GM19328 (cell line): ENCODE measurements at regions not wholly inside any gene's neighbourhood (a gene's known extent, or its start where the extent isn't known, plus 50 kb on each side); places are given as distances from the start of the nearest gene placed in this dataset.
"Not testable (repeated sequence)": the region's sequence is repeated elsewhere in the genome, so short reads cannot be mapped to it uniquely, and the experiment has no call there.

ENCODE experiments used
- ATAC-seq: cut with Tn5 transposase; IDR thresholded peaks from one replicate; pipeline ENCODE4 v1.9.1; 2021; ENCODE audit warnings: mild to moderate bottlenecking, moderate library complexity; ENCODE audit not compliant: unreplicated experiment

DNA sequence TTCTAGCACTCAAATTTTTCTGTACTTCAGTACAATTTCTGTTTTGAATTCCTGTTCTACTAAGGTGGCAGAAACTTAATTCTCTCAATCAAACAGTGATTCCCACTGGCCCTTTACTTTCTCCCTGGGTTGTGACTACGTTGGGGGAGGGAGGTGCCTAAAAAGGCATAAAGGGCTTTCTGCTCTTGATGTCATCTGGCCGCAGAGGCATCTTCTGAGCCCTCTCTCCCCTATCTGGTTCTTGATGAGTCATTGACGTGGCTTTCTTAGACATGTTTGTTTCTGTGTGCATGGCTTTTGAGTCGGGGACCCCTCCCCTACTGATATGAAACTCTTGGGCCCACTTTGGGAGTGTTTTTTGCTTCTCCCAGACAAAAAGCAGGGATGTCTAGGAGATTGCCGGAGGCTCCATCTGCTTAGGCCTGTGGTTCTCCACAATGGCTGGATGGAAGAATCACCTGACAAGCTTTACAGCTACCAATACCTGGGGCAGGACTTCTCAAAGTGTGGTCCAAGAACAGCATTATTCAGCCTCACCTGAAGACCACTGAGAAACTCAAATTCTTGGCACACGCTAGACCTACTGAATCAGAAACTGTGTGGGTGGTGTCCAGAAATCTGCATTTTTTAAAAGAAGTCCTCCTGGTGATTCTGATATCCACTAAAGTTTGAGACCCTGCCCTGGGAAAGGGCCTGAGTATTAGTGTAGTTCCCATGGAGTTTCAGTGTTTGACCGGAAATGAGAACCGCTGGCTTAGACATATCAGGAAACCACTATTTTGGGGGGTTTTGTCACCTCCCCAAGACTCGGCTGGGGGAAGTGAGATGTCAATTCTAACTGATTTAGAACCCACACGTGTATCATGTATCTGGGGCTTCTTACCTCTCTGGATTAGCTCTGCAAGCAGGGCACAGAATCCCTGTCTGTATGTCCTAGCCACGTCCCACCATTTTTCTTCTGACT lies 395.7 kb upstream of the PDE3A start:
- no peak for ATAC-seq

DNA sequence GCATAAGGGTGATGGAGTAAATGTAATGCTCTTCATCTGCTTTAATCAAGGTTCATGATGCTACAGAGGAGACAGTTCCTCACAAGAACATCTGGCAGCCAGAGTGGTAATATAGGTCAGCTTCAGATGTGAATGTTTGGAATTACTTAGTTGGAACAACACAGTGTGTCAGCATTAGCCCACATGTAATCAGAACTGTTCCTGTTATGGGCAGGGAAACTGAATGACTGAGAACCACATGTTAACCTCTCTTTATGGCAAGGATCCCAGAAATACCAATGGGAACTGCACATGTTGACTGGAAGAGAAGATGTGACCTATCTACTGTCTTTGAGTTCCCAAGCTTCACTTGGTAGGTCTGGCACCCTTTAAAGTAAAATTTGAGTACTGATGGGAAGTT lies 390.1 kb upstream of the PDE3A start:
- ATAC-seq = no peak

DNA sequence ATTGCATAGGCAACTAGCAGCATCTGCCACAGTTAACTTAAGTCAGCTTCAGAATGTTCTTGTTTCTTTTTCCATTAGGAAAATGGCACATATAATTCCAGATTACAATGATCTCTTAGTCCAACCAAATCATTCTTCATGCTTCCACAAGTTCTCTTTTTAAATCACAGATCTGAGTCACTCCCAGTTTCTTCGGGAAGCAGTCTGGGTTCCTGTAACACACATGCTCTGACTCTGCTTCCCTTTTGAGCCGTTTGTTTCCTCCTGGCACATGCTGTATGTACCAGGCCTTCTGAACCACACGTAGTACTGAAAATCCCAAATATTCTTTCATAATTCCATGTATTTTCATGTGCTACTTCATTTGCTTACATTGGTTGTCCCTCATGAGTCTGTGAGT lies 388.8 kb upstream of the PDE3A start:
- ATAC-seq = no peak

DNA sequence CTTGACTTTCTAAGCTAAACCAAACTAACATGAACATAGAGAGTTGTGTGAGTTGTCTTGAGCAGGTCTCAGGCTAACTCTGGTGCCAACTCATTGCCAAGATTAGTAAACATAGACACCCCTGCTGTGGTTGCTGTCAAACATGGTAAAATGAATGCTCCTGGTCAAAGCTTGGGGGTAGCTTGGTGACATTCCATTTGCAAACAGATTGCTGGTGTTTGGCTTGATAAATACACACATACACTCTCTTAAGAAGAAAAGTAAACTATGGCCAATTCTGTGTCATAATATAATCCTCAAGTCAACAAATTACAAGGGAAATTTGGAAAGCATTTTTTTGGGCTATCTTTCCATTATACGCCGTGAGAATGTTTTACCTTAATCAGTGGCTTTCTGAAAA lies 386.4 kb upstream of the PDE3A start:
- no peak for ATAC-seq

DNA sequence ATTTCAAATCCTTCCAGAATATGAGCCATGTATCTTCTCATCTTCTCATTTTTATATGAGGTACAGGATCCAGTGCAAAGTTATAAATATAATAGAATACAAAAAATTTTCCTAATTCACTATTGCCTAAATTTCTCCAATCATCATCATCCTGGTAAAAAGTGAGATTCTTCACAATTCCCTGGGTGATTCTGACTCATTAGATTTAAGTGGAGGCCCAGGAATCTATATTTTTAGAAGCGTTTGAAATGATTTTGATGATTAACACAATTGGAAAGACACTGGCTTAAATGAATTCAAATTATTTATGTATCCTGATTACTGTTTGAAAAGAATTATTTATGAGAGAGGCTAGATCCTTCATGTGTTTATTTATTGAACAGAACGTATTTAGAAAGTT lies 380.3 kb upstream of the PDE3A start:
- no peak for ATAC-seq

DNA sequence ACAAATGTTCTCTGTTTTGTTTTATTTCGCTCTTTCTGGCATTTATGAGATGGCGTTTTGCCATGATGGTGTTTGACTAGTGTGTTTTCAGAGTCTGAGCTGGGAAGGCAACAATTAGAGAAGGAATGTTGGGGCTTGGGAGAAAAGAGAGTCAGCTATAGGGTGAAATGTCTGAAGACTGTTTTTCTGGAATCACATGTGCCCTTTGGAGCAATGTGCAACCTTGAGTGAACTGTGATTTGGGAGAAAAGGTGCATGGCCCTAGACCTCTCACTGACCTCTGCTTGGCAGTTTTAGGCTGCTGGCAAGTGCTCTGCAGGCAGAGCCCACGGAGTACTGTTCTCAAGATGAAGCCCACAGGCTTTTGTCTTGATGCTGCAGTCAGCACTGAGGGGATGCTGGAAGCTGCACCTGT lies 379.9 kb upstream of the PDE3A start:
- no peak for ATAC-seq

DNA sequence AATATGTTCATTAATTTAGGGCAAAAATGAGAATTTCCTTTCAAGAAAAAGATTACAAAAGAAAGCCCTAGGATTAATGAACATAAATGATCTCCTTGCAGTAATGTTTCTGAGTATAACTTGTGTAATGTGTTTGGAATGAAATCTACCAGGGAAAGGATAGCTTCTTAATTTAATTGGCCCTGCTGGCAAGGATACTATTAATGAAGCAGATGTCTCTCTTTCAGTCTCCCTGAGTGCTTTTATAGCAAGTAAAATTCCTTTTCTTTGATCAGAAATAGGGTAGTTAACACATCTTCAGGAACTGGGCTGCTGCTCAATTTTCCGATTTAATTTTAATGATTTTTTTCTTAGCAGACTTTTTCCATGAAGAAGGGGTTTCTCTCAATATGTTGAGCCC lies 379.4 kb upstream of the PDE3A start:
- no peak for ATAC-seq

DNA sequence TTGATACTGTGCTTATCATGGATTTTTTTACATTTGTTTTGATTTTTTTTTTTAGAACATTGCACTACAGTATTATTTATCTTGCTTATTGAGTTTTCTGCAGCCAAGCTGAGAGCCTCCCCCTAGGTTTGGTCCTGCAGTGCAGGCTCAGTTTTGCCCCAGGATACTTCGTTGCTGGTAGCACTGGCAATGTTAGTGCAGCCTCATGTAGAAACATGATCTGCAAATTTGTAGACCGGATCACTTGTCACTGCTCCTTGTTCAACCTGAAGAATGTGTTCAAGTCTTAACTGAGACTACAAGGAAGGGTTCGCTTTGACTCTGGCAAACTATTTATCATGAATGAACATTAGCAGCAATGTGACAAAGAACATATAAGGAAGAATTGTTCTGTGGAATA lies 377.2 kb upstream of the PDE3A start:
- no peak for ATAC-seq

DNA sequence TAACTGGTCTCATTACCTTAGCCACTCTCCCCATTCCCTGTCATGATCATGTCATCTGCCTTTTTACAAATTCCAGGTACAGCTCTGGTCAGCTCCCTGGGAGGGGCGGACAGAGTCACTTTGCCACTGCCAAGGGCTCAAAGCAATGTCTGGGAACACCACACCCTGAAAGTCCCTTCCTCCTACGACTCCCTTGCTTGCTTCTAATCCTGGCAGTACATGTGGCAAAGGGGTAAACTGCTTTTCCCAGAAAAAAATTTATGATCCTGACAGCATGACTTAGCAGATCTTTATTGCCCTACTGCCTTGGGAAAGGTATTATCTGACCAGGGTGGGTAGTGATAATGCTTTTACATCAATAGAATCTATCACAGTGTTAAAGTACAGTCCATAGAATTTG lies 376.0 kb upstream of the PDE3A start:
- ATAC-seq = no peak

DNA sequence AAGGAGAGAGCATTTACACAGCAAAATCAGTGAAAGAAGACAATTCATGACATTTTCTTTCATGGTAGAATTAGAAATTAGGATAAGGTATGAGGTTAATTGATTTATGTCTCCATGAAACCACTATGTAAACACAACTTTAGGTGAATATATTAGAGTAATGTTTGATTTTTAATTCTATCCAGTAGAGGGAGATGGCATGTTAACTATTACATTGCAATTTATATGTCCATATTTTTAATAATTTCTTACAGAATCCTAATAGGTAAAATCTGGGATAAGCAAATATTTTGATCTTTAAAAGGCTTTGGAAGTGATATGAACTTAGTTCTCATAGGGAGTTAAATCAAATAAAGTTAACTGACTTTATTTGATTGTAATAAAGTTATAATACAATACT lies 373.4 kb upstream of the PDE3A start:
- no peak for ATAC-seq

DNA sequence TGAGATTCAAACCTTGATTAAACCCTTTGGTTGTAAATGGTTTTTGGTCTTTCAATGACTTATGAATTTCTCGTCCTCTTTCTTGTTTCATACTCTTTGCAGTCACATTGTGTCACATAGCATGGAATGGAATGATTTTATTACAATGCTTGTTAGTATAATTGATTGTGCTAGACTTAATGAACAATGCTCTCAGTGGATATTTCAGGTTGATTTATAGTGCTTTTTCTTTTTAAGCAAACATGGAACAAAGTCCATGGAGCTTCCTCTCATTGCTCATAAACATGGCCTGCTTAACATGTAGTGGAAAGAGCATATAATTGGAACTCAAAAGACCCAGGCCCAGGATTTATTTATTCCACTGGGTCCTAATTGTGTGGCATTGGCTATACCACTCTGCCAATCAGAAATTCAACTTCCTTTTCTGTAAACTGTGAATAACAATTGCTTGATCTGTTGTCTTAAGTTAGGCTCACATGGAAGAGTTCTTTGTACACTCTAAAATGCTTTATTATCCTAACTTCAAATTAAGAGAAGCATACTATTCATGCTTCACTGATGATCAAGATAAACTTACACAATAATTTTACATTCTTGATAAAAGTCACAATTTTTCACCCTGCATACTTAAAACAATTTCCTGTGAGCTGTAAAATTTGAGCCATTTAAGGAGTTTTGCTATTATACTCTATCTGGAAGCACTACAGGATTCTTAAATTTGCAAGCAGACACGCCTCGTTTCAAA lies 370.5 kb upstream of the PDE3A start:
- ATAC-seq = no peak

DNA sequence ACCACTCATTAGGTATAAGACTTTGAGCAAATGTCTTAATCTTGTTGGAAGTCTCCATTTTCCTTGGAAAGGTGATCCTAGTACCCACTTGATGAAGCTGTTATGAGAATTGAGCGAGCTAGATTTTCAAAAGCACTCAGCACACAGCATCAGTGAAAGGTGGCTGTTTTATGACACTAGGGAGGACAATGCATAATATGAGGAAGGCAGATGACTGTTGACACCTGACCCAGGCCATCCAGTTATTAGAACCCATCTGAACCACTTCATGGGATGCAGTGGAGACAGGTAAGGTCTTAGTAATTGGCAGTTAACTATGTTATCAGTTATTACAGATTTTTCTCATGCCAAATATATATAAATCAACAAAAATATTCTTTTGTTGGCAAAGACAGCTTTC lies 369.9 kb upstream of the PDE3A start:
- ATAC-seq = no peak

DNA sequence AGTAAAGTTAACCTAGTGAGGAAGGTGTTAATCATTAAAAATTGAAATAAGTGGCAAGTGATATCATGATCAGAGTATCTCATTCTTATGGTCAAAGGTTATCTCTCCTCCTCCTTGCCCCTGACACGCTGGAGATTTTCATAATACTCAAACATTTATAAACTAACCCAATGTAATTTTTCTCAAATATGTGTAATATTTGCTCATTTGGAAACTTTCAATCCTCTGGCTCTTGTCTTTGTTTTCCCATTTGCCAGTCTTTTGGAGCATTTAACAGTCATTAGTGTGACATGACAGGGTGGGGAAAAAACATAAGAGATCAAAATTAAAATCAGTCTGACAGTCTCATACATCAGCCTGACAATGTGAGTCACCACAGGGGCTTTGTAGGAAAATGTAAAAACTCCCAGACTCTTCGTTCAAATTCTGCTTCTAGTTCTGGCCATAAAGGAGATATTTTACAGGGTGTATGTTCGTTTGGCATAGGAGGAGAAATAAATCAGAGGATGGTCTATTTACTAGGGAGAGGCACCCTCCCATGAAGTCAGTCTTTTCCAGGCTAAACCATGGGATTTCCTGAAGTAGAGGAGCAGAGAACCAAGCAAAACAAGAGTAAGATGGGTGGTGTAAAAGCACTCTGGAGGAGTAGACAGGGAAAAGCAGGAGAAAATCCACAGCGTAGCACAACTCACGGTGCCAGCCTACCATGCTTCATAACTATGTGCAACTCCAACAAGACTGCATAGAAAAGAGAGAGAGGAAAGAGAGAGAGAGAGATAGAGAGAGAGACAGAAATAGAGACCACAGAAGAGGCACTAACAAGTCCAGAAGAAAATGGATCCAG lies 369.2 kb upstream of the PDE3A start:
- ATAC-seq = no peak

DNA sequence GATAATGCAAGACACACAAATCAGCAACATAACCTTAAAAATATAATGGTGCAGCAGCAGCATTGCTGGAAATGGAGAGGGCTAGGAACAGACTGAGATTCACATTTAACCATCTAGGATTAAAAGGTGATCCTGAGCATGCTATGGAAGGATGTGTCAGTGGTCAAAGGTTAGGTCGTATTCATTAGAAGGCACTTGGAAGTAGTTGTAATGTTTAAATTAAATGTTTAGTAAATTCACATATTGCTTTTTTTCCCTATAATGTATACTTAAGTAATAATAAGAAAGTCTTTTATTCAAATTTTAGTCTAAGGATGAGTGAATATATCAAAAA lies 368.6 kb upstream of the PDE3A start:
- ATAC-seq = no peak

DNA sequence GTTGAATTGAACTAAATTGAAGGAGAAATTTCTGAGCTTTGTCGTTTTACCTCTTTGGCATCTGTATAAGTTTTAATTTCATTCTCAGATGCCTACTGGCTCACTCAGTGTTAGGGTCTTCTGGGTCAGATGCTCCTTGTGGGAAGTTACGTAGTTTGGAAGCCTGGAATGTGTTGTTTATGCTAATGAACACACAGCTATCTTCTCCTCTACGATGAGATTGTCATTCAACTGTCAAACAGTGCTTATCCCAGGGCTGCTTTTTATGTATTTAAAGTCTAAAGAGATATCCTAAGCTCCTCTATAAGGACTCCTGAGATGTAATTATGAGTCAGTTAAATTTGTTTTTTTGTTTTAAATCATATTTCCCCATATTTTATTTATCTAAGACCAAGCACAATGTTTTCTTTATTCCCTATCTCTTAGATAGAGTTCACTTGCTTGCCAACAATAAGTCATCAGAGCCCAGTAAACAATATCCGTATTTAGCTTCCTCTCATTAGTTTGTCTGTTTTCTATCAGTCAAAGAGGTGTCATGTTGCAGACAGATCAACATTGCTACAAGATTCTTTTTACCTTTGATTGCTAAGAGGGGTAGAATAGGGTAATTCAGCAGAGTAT lies 368.0 kb upstream of the PDE3A start:
- ATAC-seq = no peak

DNA sequence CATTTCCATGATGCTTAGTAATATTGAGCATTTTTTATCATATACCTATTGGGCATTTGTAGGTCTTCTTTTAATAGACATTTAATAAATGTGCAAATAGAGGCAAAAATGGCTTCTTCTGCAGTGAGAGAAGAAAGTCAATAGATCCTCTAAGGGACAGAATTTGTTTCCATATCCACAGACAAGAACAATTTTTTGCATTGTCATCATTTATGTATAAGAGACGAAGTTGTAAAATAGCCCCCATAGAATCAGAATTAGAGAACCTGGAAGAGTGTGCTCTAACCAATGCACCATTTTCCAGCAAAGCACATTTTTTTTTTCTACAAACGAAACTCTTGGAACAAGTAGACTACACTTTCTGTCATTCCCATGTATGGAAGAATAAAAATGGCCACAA lies 365.1 kb upstream of the PDE3A start:
- ATAC-seq = no peak

DNA sequence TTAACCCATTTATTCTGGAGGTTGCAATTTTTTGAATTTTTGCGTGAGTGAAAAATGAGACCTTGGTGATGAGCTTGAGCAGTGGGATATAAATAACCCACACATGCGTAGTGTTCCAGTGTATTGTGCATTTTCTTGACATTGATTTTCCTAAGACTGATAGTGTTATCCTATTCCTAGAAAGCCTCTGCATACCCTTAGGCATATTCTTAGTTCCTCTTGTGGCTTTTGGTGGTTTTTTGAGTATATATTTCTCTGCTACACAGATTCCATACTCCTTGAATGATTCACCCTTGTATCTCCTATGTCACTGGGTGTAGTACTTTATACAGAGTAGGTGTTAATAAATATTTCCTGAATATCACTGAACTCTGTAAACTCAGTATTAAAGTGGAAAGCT lies 363.4 kb upstream of the PDE3A start:
- ATAC-seq = no peak

DNA sequence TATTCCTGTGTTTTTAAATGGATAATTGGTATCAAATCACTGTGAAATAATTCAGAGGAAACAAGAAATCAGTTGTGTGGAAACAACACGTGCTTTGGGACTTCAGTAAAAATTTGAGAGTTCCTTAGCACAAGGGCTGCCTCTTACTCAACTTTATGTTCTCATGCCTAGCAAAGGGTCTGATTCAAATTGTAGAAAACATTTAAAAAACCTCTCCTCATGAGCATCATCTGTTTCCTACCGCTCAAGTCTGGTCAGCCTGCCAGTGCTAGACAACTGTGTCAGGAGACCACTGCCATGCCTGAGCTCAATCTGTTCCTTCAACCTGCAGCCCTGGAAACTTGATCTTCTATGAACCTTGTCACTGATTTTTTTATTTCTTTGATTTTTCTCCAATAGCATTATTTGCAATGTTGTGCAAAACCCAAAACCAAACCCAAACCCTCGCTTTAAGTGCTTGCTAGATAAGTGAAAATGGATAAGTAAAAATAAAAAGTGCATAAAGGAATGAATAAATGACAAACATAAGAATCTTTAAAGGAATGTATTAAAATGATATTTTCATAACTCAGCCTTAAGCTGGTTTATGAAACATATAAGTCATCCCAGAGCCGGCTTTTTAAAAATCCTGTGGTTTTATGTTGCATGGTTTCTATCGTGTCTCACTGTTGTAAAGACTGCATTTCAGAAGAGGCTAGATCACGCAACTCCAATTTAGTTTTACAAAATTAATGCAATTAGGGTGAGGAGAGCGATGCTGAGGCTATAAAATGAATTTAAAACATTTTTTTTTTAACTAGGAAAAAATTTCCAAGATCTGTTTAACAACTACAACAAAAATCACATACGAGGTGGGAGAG lies 361.2 kb upstream of the PDE3A start:
- no peak for ATAC-seq

DNA sequence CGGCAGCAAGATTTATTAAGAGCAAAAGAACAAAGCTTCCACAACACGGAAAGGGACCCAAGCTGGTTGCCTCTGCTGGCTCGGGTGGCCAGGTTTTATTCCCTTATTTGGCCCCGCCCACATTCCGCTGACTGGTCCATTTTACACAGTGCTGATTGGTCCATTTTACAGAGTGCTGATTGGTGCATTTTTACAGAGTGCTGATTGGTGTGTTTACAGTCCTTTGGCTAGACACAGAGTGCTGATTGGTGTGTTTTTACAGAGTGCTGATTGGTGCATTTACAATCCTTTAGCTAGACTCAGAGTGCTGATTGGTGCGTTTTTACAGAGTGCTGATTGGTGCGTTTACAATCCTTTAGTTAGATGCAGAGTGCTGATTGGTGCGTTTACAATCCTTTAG lies 358.4 kb upstream of the PDE3A start:
- ATAC-seq = not testable (repeated sequence)

DNA sequence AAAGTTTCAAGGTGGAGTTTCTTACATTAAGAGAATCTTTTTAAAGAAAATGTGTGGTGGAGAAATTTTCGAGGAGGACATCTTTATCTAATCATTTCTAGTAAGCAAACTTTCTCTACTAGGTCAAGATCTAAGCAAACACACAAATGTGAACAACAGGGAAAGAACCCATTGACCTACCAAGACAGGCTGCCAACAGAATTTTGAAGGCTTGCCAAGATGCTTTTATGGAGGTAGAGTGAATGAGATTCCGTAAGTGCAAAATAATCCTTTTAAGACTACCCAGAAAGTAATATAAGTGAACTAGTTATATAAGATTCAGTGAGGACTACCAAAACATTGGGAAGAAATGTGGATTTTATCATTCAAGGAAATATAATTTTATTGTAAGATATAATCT lies 357.1 kb upstream of the PDE3A start:
- ATAC-seq = no peak
